ENCODE measurements at regions not wholly inside any gene's neighbourhood (a gene's known extent, or its start where the extent isn't known, plus 50 kb on each side); places are given as distances from the start of the nearest gene placed in this dataset.

DNA sequence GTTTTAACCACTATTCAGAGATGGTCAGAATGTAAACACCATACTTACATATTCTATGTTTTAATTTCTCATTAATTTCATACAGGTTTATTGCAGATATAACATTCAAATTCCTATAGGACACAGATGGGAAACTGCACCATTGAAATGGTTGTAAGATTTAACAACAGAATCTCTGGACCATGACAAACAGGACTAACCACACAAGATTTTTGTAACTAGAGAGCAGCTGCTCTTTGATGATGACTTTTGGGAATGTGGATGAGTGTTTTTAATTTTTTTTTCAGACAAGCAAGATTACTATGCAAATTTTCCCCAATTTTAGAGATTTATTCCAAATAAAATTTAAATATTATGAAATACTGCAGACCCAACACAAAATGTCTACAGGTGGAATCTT, 610.2 kb downstream of the PCDH18 start:
- CTCF ChIA-PET, result no interaction called here

DNA sequence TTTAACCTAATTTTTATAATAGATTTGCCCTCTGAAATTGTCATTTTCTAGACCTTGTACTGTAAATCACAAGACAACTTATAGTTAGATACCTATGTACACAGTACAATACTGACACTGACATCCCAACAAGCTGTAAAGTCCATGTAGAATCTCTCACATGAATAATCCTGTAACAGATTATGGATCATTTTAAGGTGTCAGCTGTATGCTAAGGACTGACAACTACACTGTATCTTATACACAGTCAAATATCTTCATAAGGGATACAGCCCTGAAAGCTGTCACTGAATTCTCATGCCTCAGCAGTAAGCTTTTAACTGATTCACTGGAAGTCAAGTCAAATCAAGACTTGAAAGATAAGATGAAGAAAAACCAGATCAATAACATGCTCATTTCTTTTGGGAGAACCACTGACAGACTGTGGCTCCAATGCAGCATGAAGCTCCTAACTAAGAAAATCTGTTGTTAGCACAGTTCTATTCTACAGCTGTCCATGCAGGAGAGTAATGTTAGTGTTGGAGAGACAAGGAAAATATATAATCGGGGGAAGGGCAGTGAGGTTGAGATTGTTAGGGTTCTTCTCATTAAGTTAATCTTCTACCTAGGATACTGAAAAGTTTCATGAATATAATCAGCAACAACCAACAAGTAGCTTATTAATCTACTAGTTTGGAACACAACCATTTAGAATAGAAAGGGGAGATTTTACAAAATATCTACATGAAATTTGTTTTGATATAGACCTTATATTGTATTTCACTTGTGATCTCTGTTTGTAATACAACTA, 612.0 kb downstream of the PCDH18 start:
- ChIA-PET CTCF (no interaction called here), POLR2A (no interaction called here)
- no peak overlapping the region for H3K4me3 ChIP-seq (ENCODE audit: low read depth, low read length)
- TF ChIP-seq, protein P1, sequence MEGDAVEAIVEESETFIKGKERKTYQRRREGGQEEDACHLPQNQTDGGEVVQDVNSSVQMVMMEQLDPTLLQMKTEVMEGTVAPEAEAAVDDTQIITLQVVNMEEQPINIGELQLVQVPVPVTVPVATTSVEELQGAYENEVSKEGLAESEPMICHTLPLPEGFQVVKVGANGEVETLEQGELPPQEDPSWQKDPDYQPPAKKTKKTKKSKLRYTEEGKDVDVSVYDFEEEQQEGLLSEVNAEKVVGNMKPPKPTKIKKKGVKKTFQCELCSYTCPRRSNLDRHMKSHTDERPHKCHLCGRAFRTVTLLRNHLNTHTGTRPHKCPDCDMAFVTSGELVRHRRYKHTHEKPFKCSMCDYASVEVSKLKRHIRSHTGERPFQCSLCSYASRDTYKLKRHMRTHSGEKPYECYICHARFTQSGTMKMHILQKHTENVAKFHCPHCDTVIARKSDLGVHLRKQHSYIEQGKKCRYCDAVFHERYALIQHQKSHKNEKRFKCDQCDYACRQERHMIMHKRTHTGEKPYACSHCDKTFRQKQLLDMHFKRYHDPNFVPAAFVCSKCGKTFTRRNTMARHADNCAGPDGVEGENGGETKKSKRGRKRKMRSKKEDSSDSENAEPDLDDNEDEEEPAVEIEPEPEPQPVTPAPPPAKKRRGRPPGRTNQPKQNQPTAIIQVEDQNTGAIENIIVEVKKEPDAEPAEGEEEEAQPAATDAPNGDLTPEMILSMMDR (IDR thresholded peaks at IDR 0.05; ENCODE audit: insufficient read depth, low read length, missing control alignments), result no peak
- no peak for DNase-seq (ENCODE audit: low read depth, low spot score)

More for the DNA sequence above, 610.2 kb downstream of the PCDH18 start:
- no peak overlapping the region for H3K4me3 ChIP-seq (ENCODE audit: low read depth, low read length)
- TF ChIP-seq, protein P1 (IDR thresholded peaks at IDR 0.05; ENCODE audit: insufficient read depth, low read length, missing control alignments), result no peak
- DNase-seq (ENCODE audit: low read depth, low spot score), result no peak
- POLR2A ChIA-PET, result no interaction called here

DNA sequence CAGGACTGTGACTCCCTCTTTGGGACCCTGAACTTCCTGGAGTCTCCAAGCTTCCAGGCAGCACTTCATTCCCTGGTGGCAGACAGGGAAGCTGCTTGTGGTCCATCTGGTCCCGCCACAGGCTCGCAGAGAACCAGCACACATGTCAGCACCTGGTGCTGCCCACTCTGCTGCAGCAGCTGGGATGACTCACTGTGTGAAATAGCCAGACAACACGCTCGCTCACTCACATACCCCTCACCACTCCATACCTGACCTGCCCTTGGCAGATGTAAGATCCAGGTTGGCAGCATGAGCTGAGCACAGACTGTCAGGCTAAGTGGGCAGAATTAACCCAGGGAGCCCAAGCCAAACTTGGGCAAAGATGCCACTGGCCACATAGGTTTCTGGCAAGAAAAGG, 613.5 kb downstream of the PCDH18 start:
- TF ChIP-seq, protein P1 (IDR thresholded peaks at IDR 0.05; ENCODE audit: insufficient read depth, low read length, missing control alignments), result no peak
- H3K4me3 ChIP-seq (ENCODE audit: low read depth, low read length), result no peak overlapping the region
- no peak for DNase-seq (ENCODE audit: low read depth, low spot score)
- ChIA-PET POLR2A (no interaction called here), CTCF (no interaction called here)

DNA sequence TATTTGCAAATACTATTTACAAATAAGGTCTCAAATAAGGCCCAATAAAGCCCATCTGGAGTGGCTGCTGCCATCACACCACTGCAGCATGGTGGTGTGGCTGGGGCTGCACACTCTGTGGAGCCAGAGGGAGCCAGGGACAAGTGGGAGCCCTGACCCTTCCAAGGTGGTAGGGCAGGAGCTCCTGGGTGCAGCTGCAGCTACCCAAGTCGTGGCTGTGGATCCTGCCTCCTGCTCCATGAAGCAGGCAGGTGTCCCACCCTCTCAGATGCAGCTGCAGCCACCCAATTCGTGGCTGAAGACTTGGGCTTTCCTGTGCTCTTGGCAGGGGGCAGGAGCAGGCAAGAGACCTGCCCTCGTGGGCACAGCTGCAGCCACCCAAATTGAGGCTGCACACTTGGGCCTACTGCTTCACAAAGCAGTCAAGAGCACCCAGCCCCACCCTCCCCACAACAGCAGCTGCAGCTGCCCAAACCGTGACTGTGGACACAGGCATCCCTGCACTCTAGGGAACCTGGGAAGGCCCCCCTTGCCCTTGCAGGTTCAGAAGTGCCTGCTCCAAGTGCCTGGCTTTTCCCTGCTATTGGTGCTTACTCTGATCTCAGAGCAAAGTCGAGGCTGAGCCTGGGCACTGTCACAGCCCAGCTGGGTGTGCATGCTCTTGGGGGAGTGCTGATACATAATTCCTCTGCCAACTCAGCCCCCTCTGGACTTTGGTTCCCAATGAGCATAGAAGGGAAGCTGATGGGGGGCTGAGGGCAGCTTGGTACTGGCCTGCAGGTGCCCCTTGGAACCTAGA, 614.8 kb downstream of the PCDH18 start:
- ChIA-PET POLR2A (no interaction called here), CTCF (no interaction called here)
- H3K4me3 ChIP-seq (ENCODE audit: low read depth, low read length), result no peak overlapping the region
- TF ChIP-seq, protein P1 (IDR thresholded peaks at IDR 0.05; ENCODE audit: insufficient read depth, low read length, missing control alignments), result no peak
- DNase-seq (ENCODE audit: low read depth, low spot score), result no peak

DNA sequence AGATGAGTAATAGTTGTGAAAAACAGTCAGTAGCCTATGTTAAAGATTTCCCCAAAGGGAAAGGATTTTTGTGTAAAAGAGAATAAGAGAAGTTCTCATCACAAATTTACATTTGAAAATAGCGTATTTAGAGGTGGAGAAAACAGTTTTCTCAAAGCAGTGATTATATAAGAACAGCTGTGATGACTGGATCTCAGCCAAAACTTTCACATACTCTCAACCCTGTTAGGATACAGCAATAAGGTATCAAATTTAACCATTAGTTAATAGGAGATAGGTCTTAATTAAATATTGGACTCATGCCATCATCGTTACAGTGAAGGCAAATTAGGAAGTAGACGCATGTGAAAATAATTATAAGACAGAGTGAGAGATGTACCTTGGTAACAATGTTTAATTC, 622.7 kb downstream of the PCDH18 start:
- CTCF ChIA-PET, result no interaction called here
- DNase-seq (ENCODE audit: low read depth, low spot score), result no peak
- no peak overlapping the region for H3K4me3 ChIP-seq (ENCODE audit: low read depth, low read length)
- POLR2A ChIA-PET, result no interaction called here
- TF ChIP-seq, protein P1 (IDR thresholded peaks at IDR 0.05; ENCODE audit: insufficient read depth, low read length, missing control alignments), result no peak

DNA sequence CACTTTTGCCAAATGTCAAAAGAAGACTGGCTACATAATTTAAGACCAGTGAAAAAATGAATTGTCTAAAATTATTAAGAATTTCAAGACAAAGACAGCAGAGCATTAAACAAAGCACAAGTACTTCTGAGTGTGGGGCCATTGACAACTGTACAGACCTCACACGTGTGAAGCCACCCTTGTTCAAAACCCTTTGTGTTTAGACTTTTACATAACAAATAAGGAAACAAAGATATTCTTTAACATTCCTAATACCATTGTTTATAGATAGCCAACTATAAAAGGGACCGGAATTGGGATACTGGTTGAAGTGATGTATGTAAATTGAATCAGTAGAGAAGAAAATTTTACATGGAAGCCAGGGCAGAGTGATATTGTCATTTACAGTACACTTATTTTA, 624.2 kb downstream of the PCDH18 start:
- ChIA-PET CTCF (no interaction called here), POLR2A (no interaction called here)
- TF ChIP-seq, protein P1 (IDR thresholded peaks at IDR 0.05; ENCODE audit: insufficient read depth, low read length, missing control alignments), result no peak
- DNase-seq (ENCODE audit: low read depth, low spot score), result no peak
- H3K4me3 ChIP-seq (ENCODE audit: low read depth, low read length), result no peak overlapping the region
